ENCODE measurements at regions not wholly inside any gene's neighbourhood (a gene's known extent, or its start where the extent isn't known, plus 50 kb on each side); places are given as distances from the start of the nearest gene placed in this dataset.

- Mint-ChIP-seq H3K4me1 (no peaks in the 10 kb centered on the region), H3K4me3 (no peak overlapping the region), H3K9me3 (no peaks in the 10 kb centered on the region), H3K27ac (no peak overlapping the region), H3K36me3 (no peaks in the 10 kb centered on the region), H3K27me3 (peaks cover 13% of the 10 kb centered on the region)
- Histone ChIP-seq H3K27me3 (ENCODE audit: control insufficient read depth, insufficient read depth, low read length) (peaks cover 2% of the 10 kb centered on the region), H3K4me3 (ENCODE audit: low read depth, low read length) (no peak overlapping the region), H3K36me3 (ENCODE audit: control insufficient read depth, insufficient read depth, low read length) (no peaks in the 10 kb centered on the region), H3K4me1 (ENCODE audit: control insufficient read depth, insufficient read depth, low read length, poor library complexity, severe bottlenecking) (no peaks in the 10 kb centered on the region), H3K9me3 (ENCODE audit: control insufficient read depth in 2 of 2, low read length in 2 of 2) (no peaks in the 10 kb centered on the region), H3K27ac (ENCODE audit: insufficient read depth, low read length, poor library complexity, severe bottlenecking) (no peak overlapping the region)
- ATAC-seq (ENCODE audit: low read depth in 2 of 2), result no peak
- no peak for DNase-seq
These were observed 121.4 kb downstream of the UNC5CL start for GRCh38 chr6:40917603-40918002.

GRCh38 chr6:40916845-40917244 is 122.2 kb downstream of the UNC5CL start:
- peaks cover 2% of the 10 kb centered on the region for H3K27me3 ChIP-seq (ENCODE audit: control insufficient read depth, insufficient read depth, low read length)
- H3K36me3 ChIP-seq (ENCODE audit: control insufficient read depth, insufficient read depth, low read length), result no peaks in the 10 kb centered on the region
- ATAC-seq (ENCODE audit: low read depth in 2 of 2), result no peak
- H3K4me1 ChIP-seq (ENCODE audit: control insufficient read depth, insufficient read depth, low read length, poor library complexity, severe bottlenecking), result no peaks in the 10 kb centered on the region
- Mint-ChIP-seq H3K9me3 (no peaks in the 10 kb centered on the region), H3K36me3 (no peaks in the 10 kb centered on the region), H3K27me3 (peaks cover 13% of the 10 kb centered on the region), H3K4me3 (no peak overlapping the region), H3K4me1 (no peaks in the 10 kb centered on the region), H3K27ac (no peak overlapping the region)
- no peak overlapping the region for H3K27ac ChIP-seq (ENCODE audit: insufficient read depth, low read length, poor library complexity, severe bottlenecking)
- no peak for DNase-seq
- no peak overlapping the region for H3K4me3 ChIP-seq (ENCODE audit: low read depth, low read length)
- H3K9me3 ChIP-seq (ENCODE audit: control insufficient read depth in 2 of 2, low read length in 2 of 2), result no peaks in the 10 kb centered on the region

- no peaks in the 10 kb centered on the region for H3K27me3 ChIP-seq (ENCODE audit: control insufficient read depth, insufficient read depth, low read length)
- H3K4me1 ChIP-seq (ENCODE audit: control insufficient read depth, insufficient read depth, low read length, poor library complexity, severe bottlenecking), result no peaks in the 10 kb centered on the region
- ATAC-seq (ENCODE audit: low read depth in 2 of 2) (no peak), DNase-seq (no peak)
- H3K27ac Mint-ChIP-seq, result no peak overlapping the region
- no peaks in the 10 kb centered on the region for H3K36me3 ChIP-seq (ENCODE audit: control insufficient read depth, insufficient read depth, low read length)
- no peaks in the 10 kb centered on the region for H3K4me1 Mint-ChIP-seq
- no peak overlapping the region for H3K4me3 ChIP-seq (ENCODE audit: low read depth, low read length)
- H3K27me3 Mint-ChIP-seq, result peaks cover 13% of the 10 kb centered on the region
- no peaks in the 10 kb centered on the region for H3K9me3 ChIP-seq (ENCODE audit: control insufficient read depth in 2 of 2, low read length in 2 of 2)
- no peak overlapping the region for H3K27ac ChIP-seq (ENCODE audit: insufficient read depth, low read length, poor library complexity, severe bottlenecking)
- no peaks in the 10 kb centered on the region for H3K36me3 Mint-ChIP-seq
- no peaks in the 10 kb centered on the region for H3K9me3 Mint-ChIP-seq
- H3K4me3 Mint-ChIP-seq, result no peak overlapping the region
These were observed 123.9 kb downstream of the UNC5CL start for GRCh38 chr6:40915165-40915564.

- no peak overlapping the region for H3K4me3 ChIP-seq (ENCODE audit: low read depth, low read length)
- H3K4me3 Mint-ChIP-seq, result no peak overlapping the region
- no peak overlapping the region for H3K27ac ChIP-seq (ENCODE audit: insufficient read depth, low read length, poor library complexity, severe bottlenecking)
- DNase-seq, result no peak
- no peak for ATAC-seq (ENCODE audit: low read depth in 2 of 2)
- no peaks in the 10 kb centered on the region for H3K4me1 ChIP-seq (ENCODE audit: control insufficient read depth, insufficient read depth, low read length, poor library complexity, severe bottlenecking)
- H3K27ac Mint-ChIP-seq, result no peak overlapping the region
- no peaks in the 10 kb centered on the region for H3K36me3 Mint-ChIP-seq
- H3K27me3 Mint-ChIP-seq, result peaks cover 15% of the 10 kb centered on the region
- no peaks in the 10 kb centered on the region for H3K9me3 ChIP-seq (ENCODE audit: control insufficient read depth in 2 of 2, low read length in 2 of 2)
- H3K36me3 ChIP-seq (ENCODE audit: control insufficient read depth, insufficient read depth, low read length), result no peaks in the 10 kb centered on the region
- no peaks in the 10 kb centered on the region for H3K27me3 ChIP-seq (ENCODE audit: control insufficient read depth, insufficient read depth, low read length)
- no peaks in the 10 kb centered on the region for H3K4me1 Mint-ChIP-seq
- H3K9me3 Mint-ChIP-seq, result no peaks in the 10 kb centered on the region
These were observed 125.0 kb downstream of the UNC5CL start for GRCh38 chr6:40914005-40914404.

- no peak for ATAC-seq (ENCODE audit: low read depth in 2 of 2)
- H3K9me3 ChIP-seq (ENCODE audit: control insufficient read depth in 2 of 2, low read length in 2 of 2), result no peaks in the 10 kb centered on the region
These were observed 126.7 kb downstream of the UNC5CL start for GRCh38 chr6:40912158-40912946.

GRCh38 chr6:40910260-40910893 is 128.6 kb downstream of the UNC5CL start:
- Mint-ChIP-seq H3K27me3 (peaks cover 28% of the 10 kb centered on the region), H3K36me3 (no peaks in the 10 kb centered on the region), H3K4me1 (no peaks in the 10 kb centered on the region), H3K4me3 (no peak overlapping the region), H3K9me3 (no peaks in the 10 kb centered on the region), H3K27ac (no peak overlapping the region)
- Histone ChIP-seq H3K27ac (ENCODE audit: insufficient read depth, low read length, poor library complexity, severe bottlenecking) (no peak overlapping the region), H3K9me3 (ENCODE audit: control insufficient read depth in 2 of 2, low read length in 2 of 2) (no peaks in the 10 kb centered on the region), H3K36me3 (ENCODE audit: control insufficient read depth, insufficient read depth, low read length) (no peaks in the 10 kb centered on the region), H3K4me1 (ENCODE audit: control insufficient read depth, insufficient read depth, low read length, poor library complexity, severe bottlenecking) (no peaks in the 10 kb centered on the region), H3K27me3 (ENCODE audit: control insufficient read depth, insufficient read depth, low read length) (peaks cover 5% of the 10 kb centered on the region), H3K4me3 (ENCODE audit: low read depth, low read length) (no peak overlapping the region)
- no peak for ATAC-seq (ENCODE audit: low read depth in 2 of 2)
- no peak for DNase-seq

More at GRCh38 chr6:40912158-40912946, 126.7 kb downstream of the UNC5CL start:
- Histone ChIP-seq H3K4me1 (ENCODE audit: control insufficient read depth, insufficient read depth, low read length, poor library complexity, severe bottlenecking) (no peaks in the 10 kb centered on the region), H3K27ac (ENCODE audit: insufficient read depth, low read length, poor library complexity, severe bottlenecking) (no peak overlapping the region), H3K36me3 (ENCODE audit: control insufficient read depth, insufficient read depth, low read length) (no peaks in the 10 kb centered on the region), H3K4me3 (ENCODE audit: low read depth, low read length) (no peak overlapping the region), H3K27me3 (ENCODE audit: control insufficient read depth, insufficient read depth, low read length) (no peaks in the 10 kb centered on the region)
- H3K4me3 Mint-ChIP-seq, result no peak overlapping the region
- no peaks in the 10 kb centered on the region for H3K4me1 Mint-ChIP-seq
- peak in 1 of 3 donors; percentile 66 for DNase-seq
- H3K27ac Mint-ChIP-seq, result no peak overlapping the region
- no peaks in the 10 kb centered on the region for H3K9me3 Mint-ChIP-seq
- H3K27me3 Mint-ChIP-seq, result peaks cover 23% of the 10 kb centered on the region
- no peaks in the 10 kb centered on the region for H3K36me3 Mint-ChIP-seq

GRCh38 chr6:40909811-40910210 is 129.2 kb downstream of the UNC5CL start:
- Mint-ChIP-seq H3K9me3 (no peaks in the 10 kb centered on the region), H3K27me3 (peaks cover 28% of the 10 kb centered on the region), H3K27ac (no peak overlapping the region), H3K36me3 (no peaks in the 10 kb centered on the region), H3K4me3 (no peak overlapping the region), H3K4me1 (no peaks in the 10 kb centered on the region)
- Histone ChIP-seq H3K4me3 (ENCODE audit: low read depth, low read length) (no peak overlapping the region), H3K36me3 (ENCODE audit: control insufficient read depth, insufficient read depth, low read length) (no peaks in the 10 kb centered on the region), H3K27me3 (ENCODE audit: control insufficient read depth, insufficient read depth, low read length) (peaks cover 5% of the 10 kb centered on the region), H3K4me1 (ENCODE audit: control insufficient read depth, insufficient read depth, low read length, poor library complexity, severe bottlenecking) (no peaks in the 10 kb centered on the region), H3K27ac (ENCODE audit: insufficient read depth, low read length, poor library complexity, severe bottlenecking) (no peak overlapping the region), H3K9me3 (ENCODE audit: control insufficient read depth in 2 of 2, low read length in 2 of 2) (no peaks in the 10 kb centered on the region)
- DNase-seq (no peak), ATAC-seq (ENCODE audit: low read depth in 2 of 2) (no peak)

GRCh38 chr6:40907198-40907701 is 131.8 kb downstream of the UNC5CL start:
- H3K4me3 ChIP-seq (ENCODE audit: low read depth, low read length), result no peak overlapping the region
- peaks cover 5% of the 10 kb centered on the region for H3K27me3 ChIP-seq (ENCODE audit: control insufficient read depth, insufficient read depth, low read length)
- H3K9me3 Mint-ChIP-seq, result no peaks in the 10 kb centered on the region
- H3K4me1 Mint-ChIP-seq, result no peaks in the 10 kb centered on the region
- H3K27ac ChIP-seq (ENCODE audit: insufficient read depth, low read length, poor library complexity, severe bottlenecking), result no peak overlapping the region
- ATAC-seq (ENCODE audit: low read depth in 2 of 2) (no peak), DNase-seq (no peak)
- H3K9me3 ChIP-seq (ENCODE audit: control insufficient read depth in 2 of 2, low read length in 2 of 2), result no peaks in the 10 kb centered on the region
- peaks cover 21% of the 10 kb centered on the region for H3K27me3 Mint-ChIP-seq
- H3K27ac Mint-ChIP-seq, result no peak overlapping the region
- H3K36me3 ChIP-seq (ENCODE audit: control insufficient read depth, insufficient read depth, low read length), result no peaks in the 10 kb centered on the region
- no peaks in the 10 kb centered on the region for H3K36me3 Mint-ChIP-seq
- H3K4me3 Mint-ChIP-seq, result no peak overlapping the region
- no peaks in the 10 kb centered on the region for H3K4me1 ChIP-seq (ENCODE audit: control insufficient read depth, insufficient read depth, low read length, poor library complexity, severe bottlenecking)
